NCI-H446 (cell line): ENCODE measurements at regions not wholly inside any gene's neighbourhood (a gene's known extent, or its start where the extent isn't known, plus 50 kb on each side); places are given as distances from the start of the nearest gene placed in this dataset.
"Not testable (repeated sequence)": the region's sequence is repeated elsewhere in the genome, so short reads cannot be mapped to it uniquely, and the experiment has no call there.

ENCODE experiments used
- DNase-seq, 2 experiments: peaks; one replicate each; lab custom pipeline; 2025; lab: John Stamatoyannopoulos, UW

DNA sequence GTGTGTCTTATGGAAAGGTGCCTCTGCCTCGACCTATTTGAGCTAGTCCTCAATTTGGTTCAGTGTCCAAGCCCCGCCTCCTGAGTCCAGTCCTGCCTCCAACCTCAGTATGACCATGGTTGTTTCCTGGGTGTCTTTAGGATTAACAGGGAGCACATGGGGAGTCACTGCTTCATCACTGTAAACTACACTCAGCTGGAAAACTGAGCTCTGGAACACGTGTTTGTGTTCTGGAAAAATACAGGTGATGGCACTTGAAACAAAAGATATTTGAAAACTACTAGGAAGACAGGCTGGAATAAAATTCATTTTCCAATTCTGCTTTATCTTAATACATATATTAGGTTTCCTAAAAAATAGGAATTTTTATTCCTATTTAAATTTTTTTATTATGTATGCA is 1187.3 kb upstream of the TMEM132C start:
- no peak for DNase-seq

GRCh38 chr12:127081058-127081457 is 1185.9 kb upstream of the TMEM132C start:
- DNase-seq = no peak

GRCh38 chr12:127083008-127083949 is 1183.7 kb upstream of the TMEM132C start:
- no peak for DNase-seq

DNA sequence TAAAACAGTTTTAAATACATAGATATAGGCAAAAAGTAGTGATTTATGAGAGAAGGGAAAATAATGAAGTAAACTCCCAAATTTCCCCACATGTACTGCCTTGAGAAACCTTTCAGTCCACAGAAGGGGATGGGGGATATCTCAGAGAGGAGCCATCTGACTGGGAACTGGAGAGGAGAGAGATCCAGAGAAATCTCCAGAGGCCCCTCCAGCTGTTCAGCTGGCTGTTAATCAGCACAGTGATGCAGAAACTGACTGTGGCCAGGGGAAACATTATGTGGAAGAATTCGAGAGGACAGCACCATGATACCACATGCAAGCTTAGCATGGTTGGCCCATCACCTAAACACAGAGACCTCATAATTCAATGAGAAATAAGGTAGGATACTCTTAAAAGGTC is 1165.9 kb upstream of the TMEM132C start:
- no peak for DNase-seq

GRCh38 chr12:127106041-127106440 is 1160.9 kb upstream of the TMEM132C start:
- DNase-seq = no peak

- DNase-seq = no peak
Measured at GRCh38 chr12:127106697-127107096, 1160.3 kb upstream of the TMEM132C start.

- DNase-seq = no peak
Measured at GRCh38 chr12:127107744-127108143, 1159.2 kb upstream of the TMEM132C start.

- DNase-seq = peak; percentile 3 to 34
Measured at GRCh38 chr12:127108360-127109215, 1158.4 kb upstream of the TMEM132C start.

- no peak for DNase-seq
Measured at GRCh38 chr12:127113945-127114344, 1153.0 kb upstream of the TMEM132C start.

GRCh38 chr12:127115468-127116035 is 1151.4 kb upstream of the TMEM132C start:
- no peak for DNase-seq

DNA sequence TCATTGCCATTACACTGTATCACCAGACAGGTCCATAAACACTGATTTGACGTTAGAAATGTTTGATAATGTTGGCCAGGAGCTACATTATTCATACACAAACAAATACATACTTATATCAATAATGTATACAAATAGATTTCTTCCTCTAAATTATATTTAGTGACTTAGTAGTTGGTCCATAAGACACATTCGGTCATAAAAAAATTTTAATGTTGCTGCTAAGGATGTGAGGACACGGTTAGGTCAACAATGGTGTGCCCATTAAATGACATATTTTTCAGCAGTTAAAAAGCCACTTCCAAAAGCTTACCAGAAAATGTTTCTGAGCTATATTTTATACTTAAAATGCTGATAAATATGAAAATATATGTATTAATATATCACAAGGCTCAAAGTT is 1148.7 kb upstream of the TMEM132C start:
- DNase-seq = no peak

DNA sequence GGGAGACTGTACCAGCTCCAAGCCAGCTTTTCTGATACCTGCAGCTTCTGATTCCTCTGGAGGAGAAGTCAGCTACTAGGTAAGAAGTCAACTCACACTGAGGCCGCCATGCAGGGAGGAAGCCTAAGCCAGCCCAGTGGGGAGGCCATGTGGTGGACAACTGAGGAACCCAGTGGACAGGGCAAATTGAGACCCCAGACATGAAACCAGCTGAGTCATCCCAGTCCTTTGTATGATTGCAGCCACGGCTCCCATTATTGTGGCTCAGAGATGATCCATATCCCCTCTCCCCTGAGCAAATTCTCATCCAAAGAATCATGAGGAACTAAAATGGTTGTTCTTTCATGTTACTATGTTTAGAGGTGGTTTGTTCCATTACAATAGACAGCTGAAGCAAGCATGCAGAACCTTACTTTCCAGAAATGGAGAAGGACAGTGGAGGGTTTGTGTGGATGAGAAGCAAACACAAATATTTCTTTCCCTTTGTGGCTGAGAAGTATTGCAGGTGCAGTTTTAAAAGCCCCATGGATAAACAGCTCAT is 1147.3 kb upstream of the TMEM132C start:
- DNase-seq = no peak

DNA sequence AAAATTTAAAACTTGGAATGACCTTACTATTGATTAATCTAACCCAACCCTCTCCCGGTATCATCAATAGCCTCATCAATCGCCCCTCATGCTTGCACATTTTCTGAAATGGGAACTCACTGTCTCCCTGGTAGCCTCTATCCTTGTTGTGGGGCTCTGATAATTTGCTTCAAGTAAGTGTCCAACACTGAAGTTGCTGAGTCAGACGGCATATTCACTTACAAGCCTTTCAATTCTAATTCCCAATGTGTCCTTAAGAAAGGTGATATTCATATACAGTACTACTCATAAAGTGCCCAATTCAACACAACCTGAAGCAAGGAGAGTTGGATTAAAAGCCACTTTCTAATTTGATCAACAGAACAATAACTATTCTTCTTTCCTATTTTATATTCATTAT is 1146.1 kb upstream of the TMEM132C start:
- no peak for DNase-seq

DNA sequence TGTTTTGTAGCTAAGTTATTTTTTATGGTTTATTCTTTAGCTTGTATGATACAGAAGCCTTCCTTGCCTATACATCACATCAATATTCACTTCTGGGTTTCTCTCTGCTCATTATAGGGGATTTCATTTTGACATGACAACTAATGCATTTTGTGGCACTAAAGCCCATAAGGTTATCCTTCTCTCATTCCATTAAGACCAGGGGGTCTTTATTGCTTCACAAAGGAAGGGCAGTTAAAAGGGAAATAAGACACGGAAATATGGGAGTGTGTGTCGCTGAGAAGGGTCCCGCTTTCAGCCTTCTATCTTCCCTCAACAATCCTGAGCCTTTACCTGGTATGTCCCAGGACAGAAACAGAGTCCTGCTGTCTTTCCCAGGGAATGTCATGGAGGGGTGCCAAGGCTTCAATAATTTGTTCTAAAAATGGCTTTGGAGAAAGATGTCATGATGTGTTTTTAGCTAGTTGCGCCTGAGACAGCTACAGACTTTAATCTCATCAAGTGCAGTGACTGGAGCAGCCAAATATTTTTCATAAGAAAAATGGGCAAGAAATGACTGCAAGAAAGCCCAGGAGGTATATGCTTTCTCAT is 1145.4 kb upstream of the TMEM132C start:
- DNase-seq = no peak

GRCh38 chr12:127125607-127126259 is 1141.2 kb upstream of the TMEM132C start:
- DNase-seq = no peak

DNA sequence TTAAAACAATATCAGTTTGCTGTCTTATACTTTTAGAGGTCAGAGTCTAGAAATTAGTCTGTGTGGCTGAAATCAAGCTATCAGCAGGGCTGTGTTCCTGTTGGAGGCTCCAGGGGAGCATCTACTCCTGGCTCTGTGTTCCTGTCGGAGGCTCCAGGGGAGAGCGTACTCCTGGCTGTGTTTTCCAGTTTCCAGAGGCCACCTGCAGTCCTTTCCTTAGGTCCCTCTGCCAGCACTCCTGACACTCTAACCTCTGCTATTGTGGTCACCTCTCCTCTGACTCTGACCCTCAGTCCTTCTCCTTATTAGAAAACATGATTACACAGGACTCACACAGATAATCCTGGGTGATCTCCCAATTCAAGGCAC is 1140.7 kb upstream of the TMEM132C start:
- no peak for DNase-seq

- no peak for DNase-seq
Measured at GRCh38 chr12:127127897-127128296, 1139.1 kb upstream of the TMEM132C start.

DNA sequence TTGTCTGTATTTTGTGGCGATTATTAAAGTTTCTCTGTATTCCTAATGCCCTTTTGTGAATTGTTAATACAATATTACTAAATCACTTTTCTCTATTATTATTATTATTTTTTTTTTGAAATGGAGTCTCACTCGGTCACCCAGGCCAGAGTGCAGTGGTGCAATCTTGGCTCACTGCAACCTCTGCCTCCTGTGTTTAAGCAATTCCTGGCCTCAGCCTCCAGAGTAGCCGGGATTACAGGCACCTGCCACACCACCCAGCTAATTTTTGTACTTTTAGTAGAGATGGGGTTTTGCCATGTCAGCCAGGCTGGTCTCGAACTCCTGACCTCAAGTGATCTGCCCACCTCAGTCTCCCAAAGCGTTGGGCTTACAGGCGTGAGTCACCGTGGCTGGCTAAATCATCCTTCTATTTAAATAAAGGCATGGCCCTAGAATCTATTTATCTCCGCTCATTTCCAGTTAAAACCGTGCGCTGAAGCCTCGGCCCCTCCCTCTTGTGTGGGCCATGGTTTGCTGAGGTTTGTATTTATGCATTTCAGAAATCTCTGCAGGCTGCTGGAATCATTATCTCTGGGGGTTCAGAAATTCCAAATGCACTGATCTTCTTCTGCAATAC is 1136.4 kb upstream of the TMEM132C start:
- DNase-seq = no peak

GRCh38 chr12:127133675-127134335 is 1133.2 kb upstream of the TMEM132C start:
- no peak for DNase-seq

- not testable (repeated sequence) for DNase-seq
Measured at GRCh38 chr12:127140864-127141484, 1126.0 kb upstream of the TMEM132C start.
